KG1 (cell line): ENCODE measurements at regions not wholly inside any gene's neighbourhood (a gene's known extent, or its start where the extent isn't known, plus 50 kb on each side); places are given as distances from the start of the nearest gene placed in this dataset.

Experiments used
- DNase-seq: peaks from one replicate; lab custom pipeline; 2025; lab: John Stamatoyannopoulos, UW

GRCh38 chr11:104830508-104830907 lies 67.8 kb downstream of the CASP12 start:
- DNase-seq = no peak

- no peak for DNase-seq
These were observed 68.2 kb downstream of the CASP12 start for GRCh38 chr11:104830080-104830479.

GRCh38 chr11:104826772-104827171 lies 71.5 kb downstream of the CASP12 start:
- DNase-seq = no peak

GRCh38 chr11:104823657-104824056 lies 74.6 kb downstream of the CASP12 start:
- no peak for DNase-seq

- no peak for DNase-seq
These were observed 77.8 kb downstream of the CASP12 start for GRCh38 chr11:104820431-104820830.

GRCh38 chr11:104819603-104820002 lies 78.7 kb downstream of the CASP12 start:
- DNase-seq = no peak

- no peak for DNase-seq
These were observed 79.2 kb downstream of the CASP12 start for GRCh38 chr11:104819107-104819506.

- DNase-seq = no peak
These were observed 80.3 kb downstream of the CASP12 start for GRCh38 chr11:104817973-104818372.

GRCh38 chr11:104813532-104813931 lies 84.7 kb downstream of the CASP12 start:
- DNase-seq = no peak

GRCh38 chr11:104812103-104812788 lies 86.0 kb downstream of the CASP12 start:
- no peak for DNase-seq

- DNase-seq = no peak
These were observed 94.5 kb downstream of the CASP12 start for GRCh38 chr11:104803776-104804175.

- DNase-seq = no peak
These were observed 99.0 kb downstream of the CASP12 start for GRCh38 chr11:104799251-104799650.

GRCh38 chr11:104798789-104799188 lies 99.5 kb downstream of the CASP12 start:
- DNase-seq = no peak

- no peak for DNase-seq
These were observed 102.0 kb downstream of the CASP12 start for GRCh38 chr11:104796301-104796700.

- no peak for DNase-seq
These were observed 102.6 kb downstream of the CASP12 start for GRCh38 chr11:104795501-104796213.

GRCh38 chr11:104792861-104793260 lies 105.4 kb downstream of the CASP12 start:
- DNase-seq = no peak

- DNase-seq = no peak
These were observed 106.4 kb downstream of the CASP12 start for GRCh38 chr11:104791896-104792295.

- no peak for DNase-seq
These were observed 113.4 kb downstream of the CASP12 start for GRCh38 chr11:104784684-104785460.

GRCh38 chr11:104783241-104783640 lies 115.0 kb downstream of the CASP12 start:
- DNase-seq = no peak

GRCh38 chr11:104782377-104782754 lies 115.9 kb downstream of the CASP12 start:
- no peak for DNase-seq

- DNase-seq = no peak
These were observed 116.4 kb downstream of the CASP12 start for GRCh38 chr11:104781719-104782376.

GRCh38 chr11:104781037-104781436 lies 117.2 kb downstream of the CASP12 start:
- DNase-seq = no peak
